Lung (tissue), 11 donors: ENCODE measurements at regions not wholly inside any gene's neighbourhood (a gene's known extent, or its start where the extent isn't known, plus 50 kb on each side); places are given as distances from the start of the nearest gene placed in this dataset.

ENCODE experiments used
- ATAC-seq: fragments of 200-7000 bp; cut with Tn5 transposase; one replicate; pipeline ENCODE4 v1.9.1; 2020; ENCODE audit warnings: moderate number of reproducible peaks; ENCODE audit not compliant: insufficient read depth, low FRiP score
- DNase-seq, 3 donors: peaks; one replicate each; pipeline ENCODE4 v3.0.0-alpha.2; 2013 to 2017
- H3K27ac ChIP-seq, 2 donors: one replicate each; pipeline ENCODE4 v1.5.1; 2013; ENCODE audit warnings: mild to moderate bottlenecking in 2 of 2, moderate library complexity in 2 of 2, control low read depth in 1 of 2, inconsistent platforms in 1 of 2, low read depth in 1 of 2, low read length in 1 of 2
- H3K27me3 ChIP-seq, 3 donors: one replicate each; pipeline ENCODE4 v1.5.1; 2013; ENCODE audit warnings: low read length in 2 of 3; ENCODE audit not compliant: control insufficient read depth in 3 of 3, insufficient read depth in 3 of 3
- H3K36me3 ChIP-seq, 4 donors: one replicate each; pipeline ENCODE4 v1.5.1; 2013; ENCODE audit warnings: low read length in 4 of 4, mild to moderate bottlenecking in 1 of 4, moderate library complexity in 1 of 4; ENCODE audit not compliant: control insufficient read depth in 4 of 4, insufficient read depth in 4 of 4
- H3K4me1 ChIP-seq, 5 donors: one replicate each; pipeline ENCODE4 v1.5.1; 2013; ENCODE audit warnings: low read length in 5 of 5, mild to moderate bottlenecking in 2 of 5, moderate library complexity in 1 of 5; ENCODE audit not compliant: control insufficient read depth in 5 of 5, insufficient read depth in 5 of 5
- H3K4me3 ChIP-seq: one replicate; pipeline ENCODE4 v1.5.1; 2013; ENCODE audit warnings: mild to moderate bottlenecking, control low read depth, moderate library complexity
- H3K9ac ChIP-seq, 2 donors: one replicate each; pipeline ENCODE4 v1.5.1; 2013; ENCODE audit warnings: low read length in 2 of 2, control low read depth in 1 of 2; ENCODE audit not compliant: insufficient read depth in 1 of 2
- H3K9me3 ChIP-seq, 4 donors: one replicate each; pipeline ENCODE4 v1.5.1; 2013; ENCODE audit warnings: low read length in 3 of 4, mild to moderate bottlenecking in 1 of 4, moderate library complexity in 1 of 4; ENCODE audit not compliant: control insufficient read depth in 4 of 4, insufficient read depth in 3 of 4
- WGBS, 2 donors: extraction: QIAGEN DNeasy Blood & Tissue Kit; methylation state at CpG; one replicate each; pipeline ENCODE4 v1.1.7; 2013; 5-methylcytosine and 5-hydroxymethylcytosine counted together
- TF ChIP-seq, protein P1 (sequence below): IDR thresholded peaks from 2 replicates; pipeline ENCODE4 v1.5.1; 2012; ENCODE audit warnings: mild to moderate bottlenecking; ENCODE audit errors: control extremely low read depth, extremely low read depth
- donor health status: control.
- donor health status: control.
- donor health status: Bipolar disorder and iron deficiency.
- donor health status: healthy.
- donor health status: DM: yes; HTN: yes; CAD: no.

GRCh38 chr2:120421830-120422175, 75.9 kb downstream of the INHBB start:
- WGBS, 2 donors = 51 to 59% methylated on average over 7 of the region's 7 CpGs
- ATAC-seq (no peak), DNase-seq (no peak)
- Histone ChIP-seq H3K4me1 (no peaks in the 10 kb centered on the region), H3K27me3 (peaks cover 0 to 12% (median 2%) of the 10 kb centered on the region in 3 donors), H3K4me3 (no peak overlapping the region), H3K36me3 (no peaks in the 10 kb centered on the region), H3K9ac (no peak overlapping the region), H3K27ac (no peak overlapping the region), H3K9me3 (no peaks in the 10 kb centered on the region)
- TF ChIP-seq, protein P1, sequence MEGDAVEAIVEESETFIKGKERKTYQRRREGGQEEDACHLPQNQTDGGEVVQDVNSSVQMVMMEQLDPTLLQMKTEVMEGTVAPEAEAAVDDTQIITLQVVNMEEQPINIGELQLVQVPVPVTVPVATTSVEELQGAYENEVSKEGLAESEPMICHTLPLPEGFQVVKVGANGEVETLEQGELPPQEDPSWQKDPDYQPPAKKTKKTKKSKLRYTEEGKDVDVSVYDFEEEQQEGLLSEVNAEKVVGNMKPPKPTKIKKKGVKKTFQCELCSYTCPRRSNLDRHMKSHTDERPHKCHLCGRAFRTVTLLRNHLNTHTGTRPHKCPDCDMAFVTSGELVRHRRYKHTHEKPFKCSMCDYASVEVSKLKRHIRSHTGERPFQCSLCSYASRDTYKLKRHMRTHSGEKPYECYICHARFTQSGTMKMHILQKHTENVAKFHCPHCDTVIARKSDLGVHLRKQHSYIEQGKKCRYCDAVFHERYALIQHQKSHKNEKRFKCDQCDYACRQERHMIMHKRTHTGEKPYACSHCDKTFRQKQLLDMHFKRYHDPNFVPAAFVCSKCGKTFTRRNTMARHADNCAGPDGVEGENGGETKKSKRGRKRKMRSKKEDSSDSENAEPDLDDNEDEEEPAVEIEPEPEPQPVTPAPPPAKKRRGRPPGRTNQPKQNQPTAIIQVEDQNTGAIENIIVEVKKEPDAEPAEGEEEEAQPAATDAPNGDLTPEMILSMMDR = no peak

DNA sequence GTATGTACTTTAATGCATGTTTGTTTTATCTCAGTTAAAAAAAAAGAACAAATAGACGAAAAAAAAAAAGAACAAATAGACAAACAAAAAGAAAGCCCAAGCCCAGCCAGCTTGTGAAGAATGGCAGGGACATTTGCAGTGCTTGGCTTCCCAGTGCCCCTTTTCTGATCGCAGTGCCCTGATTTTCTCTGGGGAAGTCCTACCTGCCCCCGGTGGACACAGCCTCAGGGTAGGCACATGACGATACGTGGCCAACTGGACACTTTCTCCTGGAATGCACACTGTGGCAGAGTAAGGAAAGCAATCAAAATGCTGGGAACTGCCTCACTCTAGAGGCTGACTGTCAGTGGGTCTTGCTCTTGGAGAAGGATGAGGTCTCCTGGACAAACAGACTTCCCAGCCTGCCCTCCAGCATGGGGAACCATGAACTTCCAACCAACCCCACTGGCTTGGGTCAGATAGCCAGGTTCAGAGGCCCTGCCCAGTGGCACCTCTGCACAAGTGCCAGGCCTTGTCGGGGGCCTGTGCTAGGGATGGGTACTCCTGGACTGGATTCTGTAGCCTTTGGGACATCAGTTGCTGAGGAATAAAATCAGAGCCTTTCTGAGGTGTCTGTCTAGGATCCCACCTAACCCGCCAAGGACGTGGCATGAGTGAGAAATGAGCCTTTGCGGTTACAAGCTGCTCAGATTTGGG, 76.7 kb downstream of the INHBB start:
- H3K27ac ChIP-seq = no peak overlapping the region
- ATAC-seq (no peak), DNase-seq (no peak)

DNA sequence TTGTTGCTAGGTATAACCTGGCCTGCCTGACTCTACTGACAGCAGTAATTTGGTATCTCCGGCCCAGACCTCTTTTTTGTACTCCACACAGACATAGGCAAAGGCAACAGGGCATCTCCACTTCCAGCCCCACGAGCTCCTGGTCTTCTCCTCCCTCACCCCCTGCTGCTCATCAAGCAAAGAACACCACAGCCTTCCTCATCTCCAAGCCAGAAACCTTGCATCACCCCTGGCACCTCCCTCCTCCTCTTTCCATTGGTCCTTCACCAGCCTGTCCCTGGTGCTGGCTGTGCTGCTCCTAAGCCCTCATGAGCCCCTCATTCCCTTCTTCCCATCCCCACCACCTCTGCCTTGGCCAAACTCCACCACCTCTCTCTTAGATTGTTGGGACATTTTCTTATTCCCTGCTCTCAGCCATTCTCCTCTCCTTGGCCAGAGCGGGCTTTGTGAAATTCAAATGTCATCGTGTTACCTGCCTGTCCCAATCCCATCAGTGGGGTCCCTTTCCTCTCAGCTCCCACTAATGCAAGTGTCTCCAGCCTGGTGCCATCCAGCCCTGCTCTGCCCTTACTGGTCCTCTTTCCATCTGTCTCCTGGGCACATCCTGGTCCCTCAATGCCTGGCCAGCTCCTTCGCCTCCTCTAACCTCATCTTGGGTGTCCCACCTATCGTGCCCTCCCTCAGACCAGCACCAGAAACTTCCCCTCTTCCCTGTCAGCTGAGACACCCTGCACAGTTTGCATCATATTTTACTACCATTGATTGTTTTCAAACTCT, 77.4 kb downstream of the INHBB start:
- no peaks in the 10 kb centered on the region for H3K9me3 ChIP-seq
- DNase-seq (no peak), ATAC-seq (no peak)
- H3K36me3 ChIP-seq = no peaks in the 10 kb centered on the region
- H3K27me3 ChIP-seq = peaks cover 0 to 14% (median 2%) of the 10 kb centered on the region in 3 donors
- no peak overlapping the region for H3K27ac ChIP-seq
- H3K4me1 ChIP-seq = no peaks in the 10 kb centered on the region
- TF ChIP-seq, protein P1 = no peak
- H3K4me3 ChIP-seq = no peak overlapping the region
- 79 to 83% methylated on average over 6 of the region's 6 CpGs for WGBS, 2 donors
- no peak overlapping the region for H3K9ac ChIP-seq

More for the DNA sequence above, 76.7 kb downstream of the INHBB start:
- Histone ChIP-seq H3K36me3 (no peaks in the 10 kb centered on the region), H3K27me3 (peaks cover 0 to 14% (median 2%) of the 10 kb centered on the region in 3 donors), H3K4me3 (no peak overlapping the region), H3K9me3 (no peaks in the 10 kb centered on the region), H3K9ac (no peak overlapping the region), H3K4me1 (no peaks in the 10 kb centered on the region)
- 87 to 92% methylated on average over 9 of the region's 9 CpGs for WGBS, 2 donors
- TF ChIP-seq, protein P1 = no peak
